ENCODE measurements at regions not wholly inside any gene's neighbourhood (a gene's known extent, or its start where the extent isn't known, plus 50 kb on each side); places are given as distances from the start of the nearest gene placed in this dataset.

DNA sequence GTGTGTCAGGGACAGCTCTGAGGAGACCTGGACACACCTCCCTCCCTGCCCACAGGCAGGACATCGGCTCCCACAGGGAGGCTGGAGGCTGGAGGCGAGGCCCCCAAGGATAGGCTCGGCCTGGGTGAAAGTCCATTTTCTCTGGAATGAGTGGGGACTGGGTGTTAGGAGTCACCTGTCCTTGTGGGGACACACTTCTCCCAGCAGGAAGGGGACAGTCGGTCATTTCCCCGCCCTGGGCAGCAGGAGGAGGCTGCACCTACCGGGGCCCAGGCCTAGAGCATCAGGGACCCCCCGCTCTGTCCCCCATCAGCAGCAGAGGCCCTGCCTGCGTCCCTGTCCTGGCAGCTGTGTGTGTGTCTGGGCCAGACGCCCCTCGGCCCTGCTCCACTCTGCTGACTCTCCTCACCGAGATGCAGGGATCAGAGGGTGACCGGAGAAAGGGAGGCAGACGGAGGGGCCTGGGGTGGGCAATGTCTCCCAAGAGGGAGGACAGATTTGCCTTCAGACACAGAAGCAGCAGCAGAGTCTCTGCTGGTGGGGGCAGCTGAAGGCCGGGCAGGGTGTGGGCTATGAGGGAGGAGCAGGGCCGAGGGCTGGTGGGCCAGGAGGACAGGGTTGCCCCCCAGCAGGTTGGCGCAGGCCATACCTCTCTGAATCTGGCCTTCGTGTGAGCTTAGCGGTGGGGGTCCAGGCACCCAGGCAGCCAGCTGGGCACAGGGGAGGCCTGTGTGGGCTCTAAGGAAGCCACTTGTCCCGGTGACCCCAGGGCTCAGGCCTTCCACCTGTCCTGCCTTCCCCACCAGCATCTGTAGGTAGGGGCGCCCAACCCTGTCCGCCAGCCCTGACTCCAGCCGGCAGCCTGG lies 125.7 kb upstream of the NKX1-1 start:
- DNase-seq: no peak
- H3K27me3 ChIP-seq (replicated peaks in 2 of 5; ENCODE audit: control insufficient read depth in 4 of 5, insufficient read depth in 5 of 5, low read length in 4 of 5): peaks cover 2 to 67% (median 13%) of the 10 kb centered on the region in 5 experiments
- CTCF ChIA-PET: interaction anchor here (1.2 kb wide), 1 partner anchor 17 kb away, joined by 3 read pairs; no protein-coding TSS in a partner anchor
- WGBS (ENCODE audit: insufficient coverage): 94% methylated on average over 19 of the region's 22 CpGs
- POLR2A ChIA-PET: no interaction called here
- no peaks in the 10 kb centered on the region for H3K4me1 ChIP-seq (ENCODE audit: control extremely low read depth in 1 of 4, control insufficient read depth in 4 of 4, insufficient read depth in 4 of 4, low read length in 3 of 4)
- H3K9me3 ChIP-seq (ENCODE audit: control extremely low read depth in 1 of 5, control insufficient read depth in 4 of 5, insufficient read depth in 2 of 5, low read depth in 1 of 5, low read length in 4 of 5): peaks cover 0 to 3% (median 0%) of the 10 kb centered on the region in 5 experiments
- H3K4me3 ChIP-seq (ENCODE audit: control insufficient read depth in 1 of 7, extremely low read depth in 1 of 7, insufficient read depth in 4 of 7, low read depth in 2 of 7, low read length in 6 of 7): no peak overlapping the region
- H3K27ac ChIP-seq (ENCODE audit: insufficient read depth in 1 of 2, low read depth in 1 of 2, low read length in 2 of 2, poor library complexity in 1 of 2, severe bottlenecking in 2 of 2): no peak overlapping the region
- no peaks in the 10 kb centered on the region for H3K36me3 ChIP-seq (ENCODE audit: control insufficient read depth in 4 of 4, insufficient read depth in 4 of 4, low read length in 3 of 4)

DNA sequence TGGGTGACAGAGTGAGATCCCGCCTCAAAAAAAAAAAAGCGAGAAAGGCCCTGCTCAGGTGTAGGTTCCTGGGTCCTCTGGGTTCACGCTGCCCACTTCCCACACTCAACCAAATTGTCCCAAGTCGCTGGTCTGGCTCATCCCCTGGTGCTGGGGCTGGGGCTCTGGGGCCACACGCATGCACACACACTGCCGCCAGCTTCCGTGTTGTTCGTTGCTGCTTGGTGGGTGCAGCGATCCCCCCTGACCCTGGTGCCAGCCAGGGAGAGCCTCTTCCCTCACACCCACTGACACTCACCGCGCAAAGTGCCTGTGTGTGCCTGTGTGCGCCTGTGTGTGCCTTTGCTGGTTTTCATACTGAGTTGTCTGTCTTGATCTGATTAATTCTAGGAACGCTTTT lies 124.1 kb upstream of the NKX1-1 start:
- ChIA-PET POLR2A (no interaction called here), CTCF (interaction anchor here (0.7 kb wide), 1 partner anchor 132 kb away, joined by 3 read pairs; no protein-coding TSS in a partner anchor)
- no peaks in the 10 kb centered on the region for H3K4me1 ChIP-seq (ENCODE audit: control extremely low read depth in 1 of 4, control insufficient read depth in 4 of 4, insufficient read depth in 4 of 4, low read length in 3 of 4)
- H3K27me3 ChIP-seq (replicated peaks in 2 of 5; ENCODE audit: control insufficient read depth in 4 of 5, insufficient read depth in 5 of 5, low read length in 4 of 5): peaks cover 2 to 68% (median 15%) of the 10 kb centered on the region in 5 experiments
- H3K4me3 ChIP-seq (ENCODE audit: control insufficient read depth in 1 of 7, extremely low read depth in 1 of 7, insufficient read depth in 4 of 7, low read depth in 2 of 7, low read length in 6 of 7): no peak overlapping the region
- DNase-seq: no peak
- WGBS (ENCODE audit: insufficient coverage): 85% methylated on average over 13 of the region's 13 CpGs
- no peak overlapping the region for H3K27ac ChIP-seq (ENCODE audit: insufficient read depth in 1 of 2, low read depth in 1 of 2, low read length in 2 of 2, poor library complexity in 1 of 2, severe bottlenecking in 2 of 2)
- H3K9me3 ChIP-seq (ENCODE audit: control extremely low read depth in 1 of 5, control insufficient read depth in 4 of 5, insufficient read depth in 2 of 5, low read depth in 1 of 5, low read length in 4 of 5): peaks cover 0 to 6% (median 0%) of the 10 kb centered on the region in 5 experiments
- H3K36me3 ChIP-seq (ENCODE audit: control insufficient read depth in 4 of 4, insufficient read depth in 4 of 4, low read length in 3 of 4): no peaks in the 10 kb centered on the region

DNA sequence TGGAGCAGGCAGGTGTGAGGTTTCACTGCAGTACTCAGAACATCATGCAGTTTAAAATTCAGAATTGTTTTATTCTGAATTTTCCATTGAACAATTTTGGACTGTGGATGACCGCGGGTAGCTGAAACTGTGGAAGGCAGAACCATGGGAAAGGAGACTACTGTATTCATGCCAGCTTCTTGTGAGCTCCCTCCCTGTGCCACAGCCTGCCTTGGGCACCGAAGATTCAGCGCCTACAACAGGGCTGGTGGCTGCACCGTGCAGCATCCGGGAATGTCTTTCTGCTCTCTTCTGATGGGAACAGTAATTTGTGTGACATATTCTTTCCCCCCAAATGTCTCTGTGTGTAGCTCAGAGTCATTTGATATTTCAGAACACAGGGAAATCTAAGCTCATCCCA lies 118.5 kb upstream of the NKX1-1 start:
- H3K4me3 ChIP-seq (ENCODE audit: control insufficient read depth in 1 of 7, extremely low read depth in 1 of 7, insufficient read depth in 4 of 7, low read depth in 2 of 7, low read length in 6 of 7): no peak overlapping the region
- POLR2A ChIA-PET: no interaction called here
- peaks cover 2 to 68% (median 23%) of the 10 kb centered on the region in 5 experiments for H3K27me3 ChIP-seq (replicated peaks in 2 of 5; ENCODE audit: control insufficient read depth in 4 of 5, insufficient read depth in 5 of 5, low read length in 4 of 5)
- WGBS (ENCODE audit: insufficient coverage): 95% methylated on average over 6 of the region's 6 CpGs
- H3K27ac ChIP-seq (ENCODE audit: insufficient read depth in 1 of 2, low read depth in 1 of 2, low read length in 2 of 2, poor library complexity in 1 of 2, severe bottlenecking in 2 of 2): no peak overlapping the region
- peaks cover 0 to 24% (median 2%) of the 10 kb centered on the region in 5 experiments for H3K9me3 ChIP-seq (ENCODE audit: control extremely low read depth in 1 of 5, control insufficient read depth in 4 of 5, insufficient read depth in 2 of 5, low read depth in 1 of 5, low read length in 4 of 5)
- no peak for DNase-seq
- CTCF ChIA-PET: interaction anchor here (1.4 kb wide), 1 partner anchor 102 kb away, joined by 3 read pairs; no protein-coding TSS in a partner anchor
- peaks cover 0 to 8% (median 2%) of the 10 kb centered on the region in 4 experiments for H3K4me1 ChIP-seq (ENCODE audit: control extremely low read depth in 1 of 4, control insufficient read depth in 4 of 4, insufficient read depth in 4 of 4, low read length in 3 of 4)
- H3K36me3 ChIP-seq (ENCODE audit: control insufficient read depth in 4 of 4, insufficient read depth in 4 of 4, low read length in 3 of 4): no peaks in the 10 kb centered on the region

DNA sequence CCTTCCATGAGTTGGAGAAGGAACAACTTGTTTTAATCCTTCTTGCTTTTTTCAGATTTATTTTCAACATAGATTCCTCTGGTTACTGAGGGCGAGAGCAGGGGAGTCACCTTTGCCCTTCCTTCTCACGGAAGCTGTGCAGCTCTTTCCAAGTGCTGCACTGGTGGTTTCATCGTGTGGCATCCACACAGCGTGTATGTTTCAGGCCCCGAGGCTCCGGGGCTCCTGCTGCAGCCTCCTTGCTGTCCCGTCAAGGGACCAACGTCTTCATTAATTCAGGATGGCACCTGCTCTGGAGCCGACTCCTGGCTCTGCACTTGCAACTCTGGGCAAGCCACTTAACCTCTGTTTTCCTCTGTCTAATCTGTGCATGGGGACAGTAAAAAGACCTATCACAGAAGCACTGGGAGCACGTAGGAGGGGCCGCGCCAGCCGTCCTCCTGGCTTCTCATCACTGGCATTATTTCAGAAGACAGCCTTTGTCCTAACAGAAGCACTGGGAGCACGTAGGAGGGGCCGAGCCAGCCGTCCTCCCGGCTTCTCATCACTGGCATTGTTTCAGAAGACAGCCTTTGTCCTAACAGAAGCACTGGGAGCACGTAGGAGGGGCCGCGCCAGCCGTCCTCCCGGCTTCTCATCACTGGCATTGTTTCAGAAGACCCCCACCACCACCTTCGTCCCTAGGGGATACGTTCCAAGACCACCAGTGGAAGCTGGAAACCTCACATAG lies 117.8 kb upstream of the NKX1-1 start:
- Histone ChIP-seq H3K9me3 (ENCODE audit: control extremely low read depth in 1 of 5, control insufficient read depth in 4 of 5, insufficient read depth in 2 of 5, low read depth in 1 of 5, low read length in 4 of 5) (peaks cover 0 to 24% (median 2%) of the 10 kb centered on the region in 5 experiments), H3K4me1 (ENCODE audit: control extremely low read depth in 1 of 4, control insufficient read depth in 4 of 4, insufficient read depth in 4 of 4, low read length in 3 of 4) (peaks cover 0 to 8% (median 2%) of the 10 kb centered on the region in 4 experiments), H3K27me3 (replicated peaks in 2 of 5; ENCODE audit: control insufficient read depth in 4 of 5, insufficient read depth in 5 of 5, low read length in 4 of 5) (peaks cover 2 to 64% (median 23%) of the 10 kb centered on the region in 5 experiments), H3K27ac (ENCODE audit: insufficient read depth in 1 of 2, low read depth in 1 of 2, low read length in 2 of 2, poor library complexity in 1 of 2, severe bottlenecking in 2 of 2) (no peak overlapping the region), H3K36me3 (ENCODE audit: control insufficient read depth in 4 of 4, insufficient read depth in 4 of 4, low read length in 3 of 4) (no peaks in the 10 kb centered on the region), H3K4me3 (ENCODE audit: control insufficient read depth in 1 of 7, extremely low read depth in 1 of 7, insufficient read depth in 4 of 7, low read depth in 2 of 7, low read length in 6 of 7) (no peak overlapping the region)
- CTCF ChIA-PET: interaction anchor here (1.4 kb wide), 1 partner anchor 103 kb away, joined by 3 read pairs; no protein-coding TSS in a partner anchor
- POLR2A ChIA-PET: no interaction called here
- 91% methylated on average over 24 of the region's 24 CpGs for WGBS (ENCODE audit: insufficient coverage)
- no peak for DNase-seq

DNA sequence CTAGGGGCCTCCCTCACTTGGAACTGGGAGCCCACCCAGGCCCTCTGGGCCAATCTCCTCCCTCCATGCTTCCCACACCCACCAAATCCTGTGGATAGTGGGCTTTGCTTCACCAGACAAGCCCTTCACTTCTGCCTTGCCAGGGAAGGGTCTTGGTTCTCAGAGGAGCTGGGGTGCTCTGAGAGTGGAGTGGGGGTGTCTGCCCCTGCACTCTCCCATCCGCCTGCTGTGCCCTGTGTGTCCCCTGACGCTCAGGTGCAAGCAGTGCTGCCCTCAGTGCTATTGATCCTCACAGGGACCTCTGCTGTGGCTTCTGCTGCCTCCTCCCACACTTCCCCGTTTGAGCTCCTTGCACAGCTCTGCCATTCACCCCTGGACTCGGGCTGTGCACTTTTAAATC lies 117.3 kb upstream of the NKX1-1 start:
- DNase-seq: no peak
- ChIA-PET POLR2A (no interaction called here), CTCF (interaction anchor here (0.8 kb wide), 1 partner anchor 10 kb away, joined by 3 read pairs; no protein-coding TSS in a partner anchor)
- no peaks in the 10 kb centered on the region for H3K36me3 ChIP-seq (ENCODE audit: control insufficient read depth in 4 of 4, insufficient read depth in 4 of 4, low read length in 3 of 4)
- H3K27ac ChIP-seq (ENCODE audit: insufficient read depth in 1 of 2, low read depth in 1 of 2, low read length in 2 of 2, poor library complexity in 1 of 2, severe bottlenecking in 2 of 2): no peak overlapping the region
- no peak overlapping the region for H3K4me3 ChIP-seq (ENCODE audit: control insufficient read depth in 1 of 7, extremely low read depth in 1 of 7, insufficient read depth in 4 of 7, low read depth in 2 of 7, low read length in 6 of 7)
- H3K4me1 ChIP-seq (ENCODE audit: control extremely low read depth in 1 of 4, control insufficient read depth in 4 of 4, insufficient read depth in 4 of 4, low read length in 3 of 4): peaks cover 0 to 8% (median 2%) of the 10 kb centered on the region in 4 experiments
- H3K27me3 ChIP-seq (replicated peaks in 2 of 5; ENCODE audit: control insufficient read depth in 4 of 5, insufficient read depth in 5 of 5, low read length in 4 of 5): peaks cover 2 to 62% (median 21%) of the 10 kb centered on the region in 5 experiments
- 60% methylated on average over 3 of the region's 4 CpGs for WGBS (ENCODE audit: insufficient coverage)
- peaks cover 0 to 24% (median 2%) of the 10 kb centered on the region in 5 experiments for H3K9me3 ChIP-seq (ENCODE audit: control extremely low read depth in 1 of 5, control insufficient read depth in 4 of 5, insufficient read depth in 2 of 5, low read depth in 1 of 5, low read length in 4 of 5)

DNA sequence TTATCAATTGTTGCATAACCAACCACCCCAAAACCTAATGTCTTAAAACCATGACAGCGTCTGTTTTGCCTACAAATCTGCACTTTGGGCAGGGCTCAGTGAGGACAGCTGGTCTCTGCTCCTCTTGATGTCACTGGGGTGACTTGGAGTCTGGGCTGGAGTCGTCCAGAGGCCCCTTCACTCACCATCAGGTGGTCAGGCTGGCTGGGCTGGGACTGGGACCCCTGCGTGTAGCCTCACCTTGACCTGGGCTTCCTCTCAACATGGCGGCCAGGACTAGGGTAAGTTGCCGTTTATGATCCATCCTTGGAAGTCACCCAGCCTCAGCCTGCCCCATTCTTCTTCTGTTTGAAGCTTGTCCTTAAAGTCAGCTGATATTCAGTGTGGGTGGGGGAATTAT lies 116.8 kb upstream of the NKX1-1 start:
- H3K4me3 ChIP-seq (ENCODE audit: control insufficient read depth in 1 of 7, extremely low read depth in 1 of 7, insufficient read depth in 4 of 7, low read depth in 2 of 7, low read length in 6 of 7): no peak overlapping the region
- peaks cover 0 to 23% (median 2%) of the 10 kb centered on the region in 5 experiments for H3K9me3 ChIP-seq (ENCODE audit: control extremely low read depth in 1 of 5, control insufficient read depth in 4 of 5, insufficient read depth in 2 of 5, low read depth in 1 of 5, low read length in 4 of 5)
- no peaks in the 10 kb centered on the region for H3K36me3 ChIP-seq (ENCODE audit: control insufficient read depth in 4 of 4, insufficient read depth in 4 of 4, low read length in 3 of 4)
- peaks cover 0 to 8% (median 2%) of the 10 kb centered on the region in 4 experiments for H3K4me1 ChIP-seq (ENCODE audit: control extremely low read depth in 1 of 4, control insufficient read depth in 4 of 4, insufficient read depth in 4 of 4, low read length in 3 of 4)
- CTCF ChIA-PET: interaction anchor here (0.8 kb wide), 1 partner anchor 9 kb away, joined by 3 read pairs; no protein-coding TSS in a partner anchor
- POLR2A ChIA-PET: no interaction called here
- no peak overlapping the region for H3K27ac ChIP-seq (ENCODE audit: insufficient read depth in 1 of 2, low read depth in 1 of 2, low read length in 2 of 2, poor library complexity in 1 of 2, severe bottlenecking in 2 of 2)
- no peak for DNase-seq
- 86% methylated on average over 3 of the region's 5 CpGs for WGBS (ENCODE audit: insufficient coverage)
- H3K27me3 ChIP-seq (replicated peaks in 2 of 5; ENCODE audit: control insufficient read depth in 4 of 5, insufficient read depth in 5 of 5, low read length in 4 of 5): peaks cover 0 to 61% (median 17%) of the 10 kb centered on the region in 5 experiments
